Stimulated activated naive CD8-positive, alpha-beta T cell treated with anti-CD3 and anti-CD28 coated beads, Interleukin-15, amount 100 ng/mL, for 72 hours (primary cell): ENCODE measurements at regions not wholly inside any gene's neighbourhood (a gene's known extent, or its start where the extent isn't known, plus 50 kb on each side); places are given as distances from the start of the nearest gene placed in this dataset.

Experiments used
- ATAC-seq: fragments of 150-1000 bp; cut with Tn5 transposase; 2 replicates; pipeline ENCODE4 v1.10.0; 2021; ENCODE audit warnings: mild to moderate bottlenecking, moderate library complexity
- DNase-seq, 2 donors: peaks; one replicate each; pipeline ENCODE4 v3.0.0; 2021 to 2022
- H3K27ac Mint-ChIP-seq, 2 donors: one replicate each; pipeline ENCODE4 v1.8.0; 2022; ENCODE audit warnings: mild to moderate bottlenecking in 2 of 2, mixed read lengths in 2 of 2, moderate library complexity in 2 of 2
- H3K27me3 Mint-ChIP-seq: one replicate; pipeline ENCODE4 v1.8.0; 2022; ENCODE audit warnings: mixed read lengths
- H3K4me1 Mint-ChIP-seq: one replicate; pipeline ENCODE4 v1.8.0; 2022; ENCODE audit warnings: mild to moderate bottlenecking, mixed read lengths
- H3K4me3 Mint-ChIP-seq, 2 donors: one replicate each; pipeline ENCODE4 v1.8.0; 2022; ENCODE audit warnings: mild to moderate bottlenecking in 2 of 2, mixed read lengths in 2 of 2, moderate library complexity in 1 of 2
- H3K9me3 Mint-ChIP-seq, 2 donors: one replicate each; pipeline ENCODE4 v1.8.0; 2022; ENCODE audit warnings: mixed read lengths in 2 of 2

GRCh38 chrX:25285598-25285997 is 269.8 kb upstream of the ARX start:
- no peaks in the 10 kb centered on the region for H3K4me1 Mint-ChIP-seq
- no peak for DNase-seq

GRCh38 chrX:25279510-25279909 is 263.7 kb upstream of the ARX start:
- Mint-ChIP-seq H3K27ac (no peak overlapping the region), H3K27me3 (no peaks in the 10 kb centered on the region), H3K9me3 (no peaks in the 10 kb centered on the region), H3K4me3 (no peak overlapping the region), H3K4me1 (no peaks in the 10 kb centered on the region)
- DNase-seq (no peak), ATAC-seq (no peak)

More at GRCh38 chrX:25285598-25285997, 269.8 kb upstream of the ARX start:
- ATAC-seq = no peak
- no peak overlapping the region for H3K4me3 Mint-ChIP-seq
- H3K27ac Mint-ChIP-seq = no peak overlapping the region
- no peaks in the 10 kb centered on the region for H3K27me3 Mint-ChIP-seq
- no peaks in the 10 kb centered on the region for H3K9me3 Mint-ChIP-seq

- DNase-seq = no peak
- no peaks in the 10 kb centered on the region for H3K27me3 Mint-ChIP-seq
- H3K4me3 Mint-ChIP-seq = no peak overlapping the region
- no peaks in the 10 kb centered on the region for H3K9me3 Mint-ChIP-seq
- no peaks in the 10 kb centered on the region for H3K4me1 Mint-ChIP-seq
- H3K27ac Mint-ChIP-seq = no peak overlapping the region
- no peak for ATAC-seq
Measured at GRCh38 chrX:25278341-25278740, 262.6 kb upstream of the ARX start.

GRCh38 chrX:25277574-25277973 is 261.8 kb upstream of the ARX start:
- H3K4me1 Mint-ChIP-seq = no peaks in the 10 kb centered on the region
- no peak overlapping the region for H3K27ac Mint-ChIP-seq
- H3K27me3 Mint-ChIP-seq = no peaks in the 10 kb centered on the region
- no peak for ATAC-seq
- H3K4me3 Mint-ChIP-seq = no peak overlapping the region
- DNase-seq = no peak
- H3K9me3 Mint-ChIP-seq = no peaks in the 10 kb centered on the region

GRCh38 chrX:25275159-25275558 is 259.4 kb upstream of the ARX start:
- Mint-ChIP-seq H3K4me1 (no peaks in the 10 kb centered on the region), H3K9me3 (no peaks in the 10 kb centered on the region), H3K27ac (no peak overlapping the region), H3K4me3 (no peak overlapping the region), H3K27me3 (no peaks in the 10 kb centered on the region)
- DNase-seq (no peak), ATAC-seq (no peak)

GRCh38 chrX:25241461-25241860 is 225.7 kb upstream of the ARX start:
- Mint-ChIP-seq H3K27me3 (no peaks in the 10 kb centered on the region), H3K4me3 (no peak overlapping the region), H3K4me1 (no peaks in the 10 kb centered on the region), H3K9me3 (no peaks in the 10 kb centered on the region), H3K27ac (no peak overlapping the region)
- DNase-seq (no peak), ATAC-seq (no peak)

- no peak for DNase-seq
- no peak overlapping the region for H3K27ac Mint-ChIP-seq
- no peaks in the 10 kb centered on the region for H3K9me3 Mint-ChIP-seq
- no peaks in the 10 kb centered on the region for H3K27me3 Mint-ChIP-seq
- H3K4me1 Mint-ChIP-seq = no peaks in the 10 kb centered on the region
- no peak for ATAC-seq
- H3K4me3 Mint-ChIP-seq = no peak overlapping the region
Measured at GRCh38 chrX:25226151-25226550, 210.4 kb upstream of the ARX start.

GRCh38 chrX:25219480-25219879 is 203.7 kb upstream of the ARX start:
- Mint-ChIP-seq H3K27ac (no peak overlapping the region), H3K27me3 (no peaks in the 10 kb centered on the region), H3K4me3 (no peak overlapping the region), H3K9me3 (no peaks in the 10 kb centered on the region), H3K4me1 (no peaks in the 10 kb centered on the region)
- no peak for DNase-seq
- no peak for ATAC-seq

- Mint-ChIP-seq H3K4me3 (no peak overlapping the region), H3K9me3 (no peaks in the 10 kb centered on the region), H3K27ac (no peak overlapping the region), H3K4me1 (no peaks in the 10 kb centered on the region), H3K27me3 (no peaks in the 10 kb centered on the region)
- DNase-seq = no peak
- no peak for ATAC-seq
Measured at GRCh38 chrX:25213611-25214010, 197.8 kb upstream of the ARX start.

- no peak for DNase-seq
- H3K27me3 Mint-ChIP-seq = no peaks in the 10 kb centered on the region
- H3K9me3 Mint-ChIP-seq = no peaks in the 10 kb centered on the region
- no peak overlapping the region for H3K27ac Mint-ChIP-seq
- H3K4me1 Mint-ChIP-seq = no peaks in the 10 kb centered on the region
- H3K4me3 Mint-ChIP-seq = no peak overlapping the region
- no peak for ATAC-seq
Measured at GRCh38 chrX:25207803-25208475, 192.2 kb upstream of the ARX start.

GRCh38 chrX:25206778-25207177 is 191.0 kb upstream of the ARX start:
- DNase-seq = no peak
- Mint-ChIP-seq H3K27ac (no peak overlapping the region), H3K9me3 (no peaks in the 10 kb centered on the region), H3K4me3 (no peak overlapping the region), H3K4me1 (no peaks in the 10 kb centered on the region), H3K27me3 (no peaks in the 10 kb centered on the region)
- no peak for ATAC-seq

GRCh38 chrX:25204182-25204581 is 188.4 kb upstream of the ARX start:
- no peaks in the 10 kb centered on the region for H3K9me3 Mint-ChIP-seq
- H3K4me1 Mint-ChIP-seq = no peaks in the 10 kb centered on the region
- no peaks in the 10 kb centered on the region for H3K27me3 Mint-ChIP-seq
- no peak for ATAC-seq
- no peak overlapping the region for H3K4me3 Mint-ChIP-seq
- DNase-seq = no peak
- no peak overlapping the region for H3K27ac Mint-ChIP-seq

GRCh38 chrX:25202827-25203226 is 187.1 kb upstream of the ARX start:
- Mint-ChIP-seq H3K4me3 (no peak overlapping the region), H3K9me3 (no peaks in the 10 kb centered on the region), H3K4me1 (no peaks in the 10 kb centered on the region), H3K27me3 (no peaks in the 10 kb centered on the region), H3K27ac (no peak overlapping the region)
- DNase-seq (no peak), ATAC-seq (no peak)

- ATAC-seq = no peak
- Mint-ChIP-seq H3K4me3 (no peak overlapping the region), H3K27me3 (no peaks in the 10 kb centered on the region), H3K4me1 (no peaks in the 10 kb centered on the region), H3K9me3 (no peaks in the 10 kb centered on the region), H3K27ac (no peak overlapping the region)
- DNase-seq = no peak
Measured at GRCh38 chrX:25198891-25199290, 183.1 kb upstream of the ARX start.

GRCh38 chrX:25198253-25198652 is 182.5 kb upstream of the ARX start:
- Mint-ChIP-seq H3K27ac (no peak overlapping the region), H3K9me3 (no peaks in the 10 kb centered on the region), H3K4me1 (no peaks in the 10 kb centered on the region), H3K4me3 (no peak overlapping the region), H3K27me3 (no peaks in the 10 kb centered on the region)
- DNase-seq = no peak
- ATAC-seq = no peak

- DNase-seq (no peak), ATAC-seq (no peak)
- H3K9me3 Mint-ChIP-seq = no peaks in the 10 kb centered on the region
- H3K4me3 Mint-ChIP-seq = no peak overlapping the region
- no peak overlapping the region for H3K27ac Mint-ChIP-seq
- H3K4me1 Mint-ChIP-seq = no peaks in the 10 kb centered on the region
- no peaks in the 10 kb centered on the region for H3K27me3 Mint-ChIP-seq
Measured at GRCh38 chrX:25196221-25196620, 180.5 kb upstream of the ARX start.

- ATAC-seq (no peak), DNase-seq (no peak)
- Mint-ChIP-seq H3K27me3 (no peaks in the 10 kb centered on the region), H3K4me3 (no peak overlapping the region), H3K9me3 (peaks cover 9 to 18% of the 10 kb centered on the region in 2 donors), H3K27ac (no peak overlapping the region), H3K4me1 (no peaks in the 10 kb centered on the region)
Measured at GRCh38 chrX:25191403-25191802, 175.6 kb upstream of the ARX start.
